NCI-H345 treated with DMSO at 0.1 percent for 48 hours (cell line): ENCODE measurements at regions not wholly inside any gene's neighbourhood (a gene's known extent, or its start where the extent isn't known, plus 50 kb on each side); places are given as distances from the start of the nearest gene placed in this dataset.

Experiments used
- DNase-seq: peaks from one replicate; lab custom pipeline; 2025; ENCODE audit not compliant: unreplicated experiment; lab: John Stamatoyannopoulos, UW

DNA sequence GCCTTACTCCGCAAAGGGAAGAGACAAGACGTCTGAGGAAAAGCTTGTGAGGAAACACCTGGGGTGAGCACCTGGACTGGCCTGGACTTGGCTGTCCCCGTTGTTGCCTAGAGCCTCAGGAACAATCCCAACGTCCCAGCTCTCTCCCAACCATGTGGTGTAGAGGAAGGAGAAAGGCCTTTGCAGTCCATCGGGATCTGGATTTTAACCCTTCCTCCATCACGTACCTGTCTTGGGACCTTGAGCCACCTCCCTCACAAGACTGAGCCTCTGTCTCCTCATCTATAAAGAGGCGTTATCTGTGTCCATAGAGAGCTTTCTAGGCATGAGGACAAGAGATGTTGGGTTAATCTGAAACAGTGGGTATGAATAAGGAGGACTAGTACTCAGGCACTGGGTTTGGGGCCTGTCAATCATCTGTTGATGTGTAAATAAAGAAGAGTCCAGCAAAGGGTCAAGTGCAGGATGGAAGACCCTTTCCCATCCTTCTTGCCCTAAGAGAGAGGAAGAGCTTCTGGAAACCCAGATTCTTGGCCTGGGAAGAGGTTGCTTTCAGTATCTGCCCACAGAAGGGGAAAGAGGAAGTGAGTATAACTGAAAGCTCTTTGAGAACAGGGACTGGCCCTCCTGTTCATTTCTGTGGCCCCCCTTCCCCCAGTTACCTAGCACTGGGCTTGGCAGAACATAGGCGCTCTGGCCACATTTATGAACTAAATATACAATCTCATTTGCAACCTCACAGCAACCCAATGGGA, 137.1 kb downstream of the PJA1 start:
- no peak for DNase-seq

GRCh38 chrX:69027181-69028005, 137.9 kb downstream of the PJA1 start:
- DNase-seq, result no peak

- no peak for DNase-seq
These were observed 139.4 kb downstream of the PJA1 start for GRCh38 chrX:69025802-69026301.

DNA sequence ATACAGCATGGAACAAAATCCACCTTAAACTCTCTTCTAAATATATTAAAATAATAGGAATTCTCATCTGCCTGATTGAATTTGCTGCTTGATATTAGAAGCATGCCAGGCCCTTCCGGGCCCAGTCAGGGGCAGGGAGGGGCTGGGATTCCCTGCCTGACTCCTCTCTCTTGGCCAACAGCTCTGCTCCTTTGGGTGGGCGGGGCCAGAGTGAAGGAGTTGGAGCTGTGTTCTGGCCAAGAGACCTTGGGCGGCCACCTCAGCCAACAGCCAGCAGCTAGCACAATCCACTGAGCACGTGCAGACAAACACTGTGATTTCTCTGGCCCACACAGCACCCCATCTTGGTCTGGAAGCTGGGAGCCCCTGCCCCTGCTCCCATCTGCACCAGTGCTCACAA, 140.3 kb downstream of the PJA1 start:
- no peak for DNase-seq

- DNase-seq, result no peak
These were observed 141.0 kb downstream of the PJA1 start for GRCh38 chrX:69024161-69024736.

DNA sequence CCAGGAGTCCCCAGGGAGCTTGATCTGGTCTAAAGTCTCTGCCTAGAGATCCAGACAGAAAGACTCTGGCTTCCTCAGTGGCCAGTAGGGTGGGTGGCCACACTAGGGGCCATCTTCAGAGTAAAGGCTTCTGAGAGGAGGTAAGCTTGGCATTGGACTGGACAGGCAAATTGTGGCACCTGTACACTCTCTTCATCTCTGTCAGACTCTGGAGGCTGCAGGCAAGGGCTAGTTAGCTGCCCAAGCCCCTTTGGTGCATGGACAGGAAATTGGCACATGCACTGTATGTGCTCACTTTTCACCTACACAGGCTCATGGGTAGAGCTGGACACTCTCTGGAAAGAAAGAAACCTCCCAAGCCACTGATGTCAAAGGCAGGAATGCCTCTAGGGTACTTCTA, 142.8 kb downstream of the PJA1 start:
- DNase-seq, result no peak

- no peak for DNase-seq
These were observed 143.9 kb downstream of the PJA1 start for GRCh38 chrX:69021141-69021960.

DNA sequence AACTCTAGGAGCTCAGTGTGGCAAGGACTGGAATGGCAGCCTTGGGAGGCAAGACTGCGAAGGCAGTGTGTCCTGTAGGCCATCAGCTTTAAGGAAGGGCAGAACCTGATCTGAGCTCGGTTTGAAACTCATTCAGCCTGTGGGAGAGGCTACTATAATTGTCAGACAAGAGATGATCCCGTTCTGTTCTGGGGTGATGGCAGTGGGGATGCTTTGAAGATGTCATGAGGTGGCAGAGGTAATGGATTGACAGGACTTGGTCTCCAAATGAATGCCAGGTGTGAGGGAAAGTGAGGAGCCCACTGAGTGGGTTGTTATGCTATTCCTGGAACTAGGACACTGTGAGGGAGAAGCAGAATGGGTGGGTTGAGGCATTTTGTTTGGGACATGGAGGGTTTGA, 144.9 kb downstream of the PJA1 start:
- DNase-seq, result no peak

DNA sequence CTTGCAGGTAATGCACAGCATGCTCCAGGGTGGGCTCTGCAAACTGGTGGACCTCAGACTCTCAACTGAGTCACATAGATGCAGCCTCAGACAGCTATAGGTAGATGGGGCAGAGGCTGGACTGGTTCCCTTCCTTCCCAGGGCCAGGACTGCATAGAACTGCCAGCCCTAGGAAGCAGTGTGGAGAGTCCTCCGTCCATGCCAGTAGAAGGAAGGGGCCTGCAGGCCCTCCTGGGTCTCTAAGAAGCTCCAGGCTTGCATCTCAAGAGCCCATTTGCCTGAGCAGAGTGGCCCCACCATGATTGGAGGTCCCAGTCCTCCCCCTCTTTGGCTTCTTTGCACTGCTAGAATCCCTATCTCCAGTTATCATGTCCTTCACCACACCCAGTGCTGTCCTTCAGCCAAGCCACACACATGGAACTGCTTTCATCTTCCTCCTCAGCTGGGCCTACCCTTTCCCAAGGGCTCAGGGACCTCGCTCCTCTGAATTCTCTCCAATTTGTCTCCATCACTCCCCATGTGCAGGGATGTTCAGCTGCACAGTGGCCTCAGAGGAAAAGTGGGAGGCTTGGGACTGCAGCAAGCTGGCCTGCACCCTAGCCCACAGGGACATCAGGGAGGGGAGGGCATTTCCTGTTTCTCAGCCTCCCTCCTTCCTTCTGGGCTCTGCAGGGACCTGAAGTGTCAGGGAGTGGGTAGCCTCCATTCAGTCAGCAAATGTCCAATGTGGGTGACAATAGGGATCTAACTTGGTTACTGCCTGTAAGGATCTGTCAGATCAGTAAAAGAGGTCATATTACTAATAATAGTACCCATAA, 146.0 kb downstream of the PJA1 start:
- no peak for DNase-seq

DNA sequence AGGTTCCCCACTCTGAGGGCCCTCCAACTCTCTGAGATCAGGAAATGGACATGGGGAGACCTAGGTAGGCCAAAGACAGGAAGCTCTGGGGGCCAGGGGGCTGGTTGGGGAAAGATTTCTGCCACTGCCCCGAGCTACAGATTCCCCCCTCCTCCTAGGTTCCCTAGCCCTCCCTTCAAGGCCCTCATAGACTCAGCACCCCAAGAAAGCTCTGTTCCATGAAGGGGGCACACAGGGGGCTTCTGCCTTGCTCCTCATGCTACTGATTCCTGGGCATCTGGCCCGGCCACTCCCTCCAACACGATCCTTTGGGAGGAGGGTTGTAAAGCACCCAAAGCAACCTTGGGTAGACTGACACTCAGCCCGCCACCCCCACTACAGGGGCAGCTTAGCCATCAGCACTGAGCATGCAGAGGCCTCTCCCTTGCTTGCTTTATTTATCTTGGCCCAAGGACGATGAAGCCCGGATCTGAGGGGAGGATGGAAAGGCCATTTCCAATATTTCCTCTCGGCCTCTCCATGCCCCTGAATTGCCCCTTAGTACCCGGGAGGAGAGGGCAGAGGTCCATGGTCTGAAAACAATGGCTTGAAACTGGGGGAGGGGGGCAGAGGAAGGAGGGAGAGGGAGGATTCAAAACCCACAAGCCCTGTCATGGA, 146.7 kb downstream of the PJA1 start:
- no peak for DNase-seq

DNA sequence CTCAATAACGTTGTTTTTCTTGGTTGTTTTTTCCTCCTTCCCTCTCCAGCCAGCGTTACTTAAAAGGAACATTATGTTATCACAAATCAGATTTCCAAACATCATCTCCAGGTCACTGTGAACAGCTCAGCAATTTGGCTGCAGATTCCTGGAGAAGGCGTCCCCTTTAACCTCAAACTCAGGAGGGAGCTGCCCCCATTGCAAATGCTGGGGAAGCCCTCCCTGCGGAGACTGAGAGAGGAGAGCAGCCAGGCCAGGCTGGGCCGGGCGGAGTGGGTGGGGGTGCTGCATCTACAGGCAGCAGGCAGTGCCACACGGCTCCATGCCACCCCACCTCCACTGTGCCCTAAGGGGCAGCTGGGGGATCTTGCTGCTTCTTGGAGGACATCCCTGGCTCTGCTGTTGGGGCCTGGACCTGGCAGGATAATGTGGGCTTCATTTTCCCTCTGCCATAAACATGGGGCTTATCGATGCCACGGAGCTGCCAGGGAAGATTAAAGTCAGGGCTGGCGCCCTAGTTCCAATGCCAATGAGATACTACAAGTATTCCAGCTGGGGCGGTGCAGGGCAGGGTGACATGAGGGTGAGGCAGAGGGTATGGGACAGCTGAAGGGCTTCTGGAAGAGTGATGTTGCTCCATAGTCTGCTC, 148.8 kb downstream of the PJA1 start:
- no peak for DNase-seq

- DNase-seq, result no peak
These were observed 149.5 kb downstream of the PJA1 start for GRCh38 chrX:69015564-69016292.

DNA sequence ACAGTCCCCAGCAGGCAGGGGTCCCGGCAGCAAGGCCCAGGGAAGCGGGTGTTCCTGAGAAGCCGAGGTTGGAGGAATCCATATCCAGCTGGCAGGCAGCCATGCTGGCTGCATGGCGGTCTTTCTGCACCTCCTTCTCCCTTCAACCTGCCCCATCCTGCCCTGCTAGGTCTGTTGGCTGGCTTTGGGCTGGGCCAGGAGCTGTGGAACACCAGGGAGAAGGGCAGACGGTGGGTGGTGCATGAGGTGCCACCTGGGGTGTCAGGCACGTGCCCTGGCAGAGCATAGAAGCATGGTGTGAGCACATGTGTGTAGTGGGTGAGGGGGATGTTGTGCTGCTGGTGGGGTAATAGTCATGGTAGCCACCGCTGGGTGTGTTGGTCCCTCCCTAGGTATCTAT, 150.1 kb downstream of the PJA1 start:
- DNase-seq, result no peak

- no peak for DNase-seq
These were observed 151.1 kb downstream of the PJA1 start for GRCh38 chrX:69014200-69014599.

GRCh38 chrX:69010339-69010738, 154.9 kb downstream of the PJA1 start:
- no peak for DNase-seq

DNA sequence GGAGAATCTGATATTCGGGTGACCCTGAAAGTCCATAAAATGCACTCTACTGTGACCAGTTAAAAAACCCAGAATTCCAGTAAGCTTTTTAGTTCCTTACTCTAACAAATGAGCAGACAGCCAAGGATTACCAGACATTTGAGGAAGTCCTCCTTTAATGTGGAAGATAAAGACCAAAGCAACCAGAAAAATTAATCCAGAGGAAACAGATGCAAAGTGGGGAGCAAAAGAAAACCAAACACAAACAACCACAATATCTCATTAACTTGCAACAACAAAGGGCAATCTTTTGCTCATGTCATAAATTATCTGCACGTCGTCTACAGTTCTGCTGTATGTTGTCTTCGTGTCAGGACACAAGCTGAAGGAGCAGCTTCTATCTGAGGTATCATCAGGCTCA, 164.4 kb downstream of the PJA1 start:
- no peak for DNase-seq

- DNase-seq, result no peak
These were observed 165.3 kb downstream of the PJA1 start for GRCh38 chrX:68999931-69000330.

DNA sequence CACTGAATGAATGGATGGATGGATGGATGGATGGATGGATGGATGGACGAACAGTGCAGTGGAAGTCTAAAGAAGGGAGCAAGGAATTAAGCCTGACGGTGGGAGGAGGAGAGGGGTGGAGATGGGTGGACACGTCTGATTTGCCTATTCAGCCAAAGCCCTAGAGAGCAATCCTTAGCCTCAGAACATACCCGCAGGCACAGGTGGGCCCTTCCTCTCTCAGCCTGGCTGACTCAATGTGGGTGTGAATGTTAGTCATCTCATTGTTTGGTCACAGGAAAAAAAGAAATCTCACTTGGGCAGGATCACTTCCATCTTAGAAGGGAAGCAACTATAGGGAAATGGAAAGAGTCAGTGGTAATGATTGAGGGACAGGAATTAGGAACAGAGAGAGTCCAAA, 165.9 kb downstream of the PJA1 start:
- no peak for DNase-seq

GRCh38 chrX:68998716-68999115, 166.5 kb downstream of the PJA1 start:
- DNase-seq, result no peak
